Fibroblast of pulmonary artery (primary cell): ENCODE measurements at regions not wholly inside any gene's neighbourhood (a gene's known extent, or its start where the extent isn't known, plus 50 kb on each side); places are given as distances from the start of the nearest gene placed in this dataset.

Source experiments
- DNase-seq: peaks from one replicate; pipeline ENCODE4 v3.0.0-alpha.2; 2010; ENCODE audit warnings: low read depth
- H3K4me3 ChIP-seq: replicated peaks from 2 replicates; pipeline ENCODE4 v1.5.1; 2011; ENCODE audit warnings: low read depth, mild to moderate bottlenecking, control low read depth, low read length, moderate library complexity
- CTCF ChIP-seq: IDR thresholded peaks from 2 replicates; pipeline ENCODE4 v1.5.1; 2011; ENCODE audit warnings: mild to moderate bottlenecking, control low read depth, low read length, inconsistent platforms; ENCODE audit errors: missing control alignments

- no peak for TF ChIP-seq CTCF
- peak; percentile 65 for DNase-seq
Observed at GRCh38 chr5:68898951-68899471, 194.8 kb upstream of the SLC30A5 start.

GRCh38 chr5:68911840-68912690 is 181.7 kb upstream of the SLC30A5 start:
- no peak overlapping the region for H3K4me3 ChIP-seq
- peak; percentile 83 for DNase-seq
- TF ChIP-seq CTCF = no peak

More at GRCh38 chr5:68898951-68899471, 194.8 kb upstream of the SLC30A5 start:
- H3K4me3 ChIP-seq = no peak overlapping the region

- TF ChIP-seq CTCF = no peak
- H3K4me3 ChIP-seq = no peak overlapping the region
- DNase-seq = no peak
Observed at GRCh38 chr5:68915079-68915478, 178.7 kb upstream of the SLC30A5 start.

- no peak for TF ChIP-seq CTCF
- no peak for DNase-seq
Observed at GRCh38 chr5:68918306-68918705, 175.5 kb upstream of the SLC30A5 start.

GRCh38 chr5:68919988-68920490 is 173.8 kb upstream of the SLC30A5 start:
- no peak for DNase-seq
- no peak overlapping the region for H3K4me3 ChIP-seq
- TF ChIP-seq CTCF = no peak

More at GRCh38 chr5:68918306-68918705, 175.5 kb upstream of the SLC30A5 start:
- no peak overlapping the region for H3K4me3 ChIP-seq

- no peak for TF ChIP-seq CTCF
- no peak for DNase-seq
- no peak overlapping the region for H3K4me3 ChIP-seq
Observed at GRCh38 chr5:68920888-68921287, 172.9 kb upstream of the SLC30A5 start.
